Suprapubic skin (tissue), 4 donors: ENCODE measurements at regions not wholly inside any gene's neighbourhood (a gene's known extent, or its start where the extent isn't known, plus 50 kb on each side); places are given as distances from the start of the nearest gene placed in this dataset.

Experiments used
- DNase-seq, 2 donors: peaks; one replicate each; pipeline ENCODE4 v3.0.0-alpha.2; 2019; ENCODE audit warnings: low spot score in 2 of 2
- H3K27ac ChIP-seq: fragments of 200-600 bp; sonication (generic); one replicate; pipeline ENCODE4 v1.5.1; 2019
- H3K27me3 ChIP-seq: fragments of 200-600 bp; sonication (generic); one replicate; pipeline ENCODE4 v1.5.1; 2019
- H3K36me3 ChIP-seq: fragments of 200-600 bp; sonication (generic); one replicate; pipeline ENCODE4 v1.5.1; 2019
- H3K4me1 ChIP-seq: fragments of 200-600 bp; sonication (generic); one replicate; pipeline ENCODE4 v1.5.1; 2019
- H3K4me3 ChIP-seq: fragments of 200-600 bp; sonication (generic); one replicate; pipeline ENCODE4 v1.5.1; 2019; ENCODE audit warnings: mild to moderate bottlenecking
- H3K9me3 ChIP-seq: fragments of 200-600 bp; sonication (generic); one replicate; pipeline ENCODE4 v1.5.1; 2019
- EP300 ChIP-seq: sonication (generic); formaldehyde crosslinking; IDR thresholded peaks from one replicate; pipeline ENCODE4 v1.6.1; 2017; ENCODE audit warnings: antibody characterized with exemption
- POLR2A ChIP-seq, 2 donors: fragments of 450-650 bp; IDR thresholded peaks; one replicate each; pipeline ENCODE4 v1.6.1; 2017; ENCODE audit warnings: antibody characterized with exemption in 2 of 2, mild to moderate bottlenecking in 2 of 2, moderate library complexity in 2 of 2
- POLR2AphosphoS5 ChIP-seq, 3 donors: sonication (generic); formaldehyde crosslinking; IDR thresholded peaks; one replicate each; pipeline ENCODE4 v1.6.1; 2017; ENCODE audit warnings: antibody characterized with exemption in 3 of 3
- WGBS: methylation state at CpG from one replicate; pipeline ENCODE4 v1.1.5; 2018; 5-methylcytosine and 5-hydroxymethylcytosine counted together
- TF ChIP-seq, protein P1 (sequence below), 2 donors: fragments of 200-600 bp in 1 of 2; fragments of 450-650 bp in 1 of 2; sonication (generic) in 1 of 2; IDR thresholded peaks; one replicate each; pipeline ENCODE4 v1.5.1; 2016 to 2019; ENCODE audit warnings: antibody characterized with exemption in 2 of 2, mild to moderate bottlenecking in 1 of 2, moderate library complexity in 1 of 2

DNA sequence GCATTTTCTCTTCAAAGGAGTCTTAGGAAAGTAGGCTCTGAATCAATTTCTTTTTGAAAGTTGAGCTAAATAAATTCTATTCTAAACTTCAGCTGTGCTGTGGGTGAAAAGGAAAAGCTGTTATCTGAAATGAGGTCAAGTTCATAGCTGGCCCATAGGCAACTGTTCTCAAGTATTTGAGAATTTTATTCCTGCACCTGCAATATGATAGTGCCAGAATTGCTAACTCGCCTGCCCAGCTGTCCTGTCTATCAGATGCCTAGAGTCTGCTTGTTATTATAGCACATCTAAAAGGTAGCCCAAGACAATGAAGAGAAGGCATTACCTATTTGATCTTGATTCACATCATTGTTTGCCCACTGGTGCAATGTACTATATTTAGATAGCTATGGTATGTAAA lies 798.7 kb downstream of the DIPK2A start:
- Histone ChIP-seq H3K9me3 (no peaks in the 10 kb centered on the region), H3K36me3 (no peaks in the 10 kb centered on the region), H3K4me3 (no peak overlapping the region), H3K4me1 (peaks cover 14% of the 10 kb centered on the region), H3K27ac (no peak overlapping the region), H3K27me3 (no peaks in the 10 kb centered on the region)
- 50% methylated on average over 1 of the region's 1 CpG for WGBS
- no peak for DNase-seq
- TF ChIP-seq, protein P1, sequence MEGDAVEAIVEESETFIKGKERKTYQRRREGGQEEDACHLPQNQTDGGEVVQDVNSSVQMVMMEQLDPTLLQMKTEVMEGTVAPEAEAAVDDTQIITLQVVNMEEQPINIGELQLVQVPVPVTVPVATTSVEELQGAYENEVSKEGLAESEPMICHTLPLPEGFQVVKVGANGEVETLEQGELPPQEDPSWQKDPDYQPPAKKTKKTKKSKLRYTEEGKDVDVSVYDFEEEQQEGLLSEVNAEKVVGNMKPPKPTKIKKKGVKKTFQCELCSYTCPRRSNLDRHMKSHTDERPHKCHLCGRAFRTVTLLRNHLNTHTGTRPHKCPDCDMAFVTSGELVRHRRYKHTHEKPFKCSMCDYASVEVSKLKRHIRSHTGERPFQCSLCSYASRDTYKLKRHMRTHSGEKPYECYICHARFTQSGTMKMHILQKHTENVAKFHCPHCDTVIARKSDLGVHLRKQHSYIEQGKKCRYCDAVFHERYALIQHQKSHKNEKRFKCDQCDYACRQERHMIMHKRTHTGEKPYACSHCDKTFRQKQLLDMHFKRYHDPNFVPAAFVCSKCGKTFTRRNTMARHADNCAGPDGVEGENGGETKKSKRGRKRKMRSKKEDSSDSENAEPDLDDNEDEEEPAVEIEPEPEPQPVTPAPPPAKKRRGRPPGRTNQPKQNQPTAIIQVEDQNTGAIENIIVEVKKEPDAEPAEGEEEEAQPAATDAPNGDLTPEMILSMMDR (IDR thresholded peaks at IDR 0.05): no peak
- TF ChIP-seq POLR2AphosphoS5 (IDR thresholded peaks at IDR 0.05) (no peak), EP300 (no peak), POLR2A (IDR thresholded peaks at IDR 0.05) (no peak)

DNA sequence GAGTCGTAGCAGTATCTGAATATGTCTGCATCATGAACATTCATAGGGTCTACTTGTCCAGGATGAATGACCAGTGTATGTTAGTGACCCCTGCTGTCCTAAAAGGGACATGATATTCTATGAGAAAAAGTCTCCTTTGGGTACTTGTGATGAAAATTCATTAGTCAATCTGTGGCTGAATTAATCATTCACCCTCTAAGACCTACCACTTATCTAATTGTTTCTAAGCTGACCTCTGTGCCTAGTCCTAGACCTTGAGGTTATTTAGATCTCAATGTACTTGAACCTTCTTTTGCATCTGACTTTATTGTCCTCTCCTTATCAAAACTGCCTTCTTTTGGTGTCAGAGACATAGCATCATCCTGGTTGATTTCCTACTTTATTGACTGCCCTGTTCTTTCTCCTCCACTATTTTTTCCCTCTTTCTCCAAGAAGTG lies 799.3 kb downstream of the DIPK2A start:
- H3K4me1 ChIP-seq: peaks cover 18% of the 10 kb centered on the region
- DNase-seq: no peak
- no peaks in the 10 kb centered on the region for H3K36me3 ChIP-seq
- WGBS: 83% methylated on average over 1 of the region's 1 CpG
- no peak overlapping the region for H3K27ac ChIP-seq
- no peaks in the 10 kb centered on the region for H3K27me3 ChIP-seq
- TF ChIP-seq POLR2A (IDR thresholded peaks at IDR 0.05) (no peak), POLR2AphosphoS5 (IDR thresholded peaks at IDR 0.05) (no peak), EP300 (no peak)
- H3K4me3 ChIP-seq: no peak overlapping the region
- H3K9me3 ChIP-seq: no peaks in the 10 kb centered on the region

DNA sequence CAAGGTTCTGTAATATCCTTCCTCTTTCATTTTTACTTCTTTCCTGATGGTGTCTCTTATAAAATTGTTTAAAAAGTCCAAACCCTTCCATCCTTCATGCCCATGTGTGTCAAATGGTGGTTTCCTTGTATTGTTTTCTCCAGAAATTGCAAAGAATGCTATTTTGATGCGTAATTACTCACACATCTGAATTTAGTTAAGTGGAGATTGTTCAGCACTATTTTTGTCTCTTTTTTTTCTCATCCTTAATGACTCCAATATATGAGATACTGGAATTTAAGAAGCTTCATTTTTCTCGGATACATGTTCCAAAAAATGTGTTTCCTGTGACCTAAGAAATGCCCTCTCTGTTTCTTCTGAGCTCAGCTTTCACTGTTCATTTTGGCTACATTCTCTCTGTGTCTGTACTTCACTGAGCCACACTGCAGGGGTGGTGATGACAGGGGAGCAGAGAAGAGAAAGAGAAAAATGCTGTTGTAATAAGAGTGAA lies 799.8 kb downstream of the DIPK2A start:
- no peak for TF ChIP-seq POLR2A (IDR thresholded peaks at IDR 0.05)
- no peak for TF ChIP-seq EP300
- TF ChIP-seq, protein P1 (IDR thresholded peaks at IDR 0.05): no peak
- TF ChIP-seq POLR2AphosphoS5 (IDR thresholded peaks at IDR 0.05): no peak
- DNase-seq: no peak
- 45% methylated on average over 2 of the region's 2 CpGs for WGBS

DNA sequence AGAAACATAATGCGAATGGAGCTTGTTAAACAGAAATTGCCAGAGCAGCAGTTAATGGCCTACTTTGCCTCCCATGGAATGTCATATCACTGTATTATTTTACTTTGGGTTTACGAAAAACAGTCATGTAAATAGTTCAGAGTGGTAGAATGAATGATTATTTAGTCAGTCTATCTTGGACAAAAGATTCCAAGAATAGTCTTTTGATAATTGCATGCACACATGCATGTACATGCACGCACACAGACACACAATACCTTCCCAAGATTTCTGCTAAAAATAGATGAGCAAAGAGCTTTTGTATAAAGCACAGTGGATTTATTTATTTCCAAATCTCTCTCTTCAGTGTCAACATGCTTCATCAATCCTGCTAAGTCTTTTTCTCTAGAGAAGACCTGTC lies 800.7 kb downstream of the DIPK2A start:
- Histone ChIP-seq H3K9me3 (no peaks in the 10 kb centered on the region), H3K27ac (no peak overlapping the region), H3K4me1 (peaks cover 18% of the 10 kb centered on the region), H3K36me3 (no peaks in the 10 kb centered on the region), H3K27me3 (no peaks in the 10 kb centered on the region), H3K4me3 (no peak overlapping the region)
- no peak for DNase-seq
- TF ChIP-seq, protein P1 (IDR thresholded peaks at IDR 0.05): no peak
- 62% methylated on average over 3 of the region's 3 CpGs for WGBS

More for the DNA sequence above, 799.8 kb downstream of the DIPK2A start:
- Histone ChIP-seq H3K4me1 (peaks cover 18% of the 10 kb centered on the region), H3K27me3 (no peaks in the 10 kb centered on the region), H3K9me3 (no peaks in the 10 kb centered on the region), H3K27ac (no peak overlapping the region), H3K4me3 (no peak overlapping the region), H3K36me3 (no peaks in the 10 kb centered on the region)

DNA sequence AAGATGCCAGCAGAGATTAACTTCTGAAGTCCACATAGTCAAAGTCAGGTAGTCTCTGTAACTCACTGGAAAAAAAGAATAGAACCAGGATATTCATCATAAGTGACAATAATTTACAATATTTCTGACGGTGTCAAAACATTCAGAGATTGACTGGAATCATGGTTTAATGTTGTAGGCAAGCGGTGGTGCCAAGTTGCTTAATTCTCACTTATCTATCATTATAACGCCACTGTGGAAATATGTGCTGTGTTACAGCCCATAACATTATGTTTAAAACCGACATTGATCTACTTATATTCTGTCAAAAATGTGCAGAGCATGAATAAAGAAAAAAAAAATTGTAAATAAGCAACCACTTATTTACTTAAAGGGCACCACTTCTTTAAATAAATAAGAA lies 801.7 kb downstream of the DIPK2A start:
- 62% methylated on average over 4 of the region's 4 CpGs for WGBS
- Histone ChIP-seq H3K4me1 (peaks cover 18% of the 10 kb centered on the region), H3K27ac (no peak overlapping the region), H3K27me3 (no peaks in the 10 kb centered on the region), H3K4me3 (no peak overlapping the region), H3K36me3 (no peaks in the 10 kb centered on the region), H3K9me3 (no peaks in the 10 kb centered on the region)
- DNase-seq: no peak
- TF ChIP-seq POLR2AphosphoS5 (IDR thresholded peaks at IDR 0.05) (no peak), POLR2A (IDR thresholded peaks at IDR 0.05) (no peak), EP300 (no peak)
- TF ChIP-seq, protein P1 (IDR thresholded peaks at IDR 0.05): no peak

DNA sequence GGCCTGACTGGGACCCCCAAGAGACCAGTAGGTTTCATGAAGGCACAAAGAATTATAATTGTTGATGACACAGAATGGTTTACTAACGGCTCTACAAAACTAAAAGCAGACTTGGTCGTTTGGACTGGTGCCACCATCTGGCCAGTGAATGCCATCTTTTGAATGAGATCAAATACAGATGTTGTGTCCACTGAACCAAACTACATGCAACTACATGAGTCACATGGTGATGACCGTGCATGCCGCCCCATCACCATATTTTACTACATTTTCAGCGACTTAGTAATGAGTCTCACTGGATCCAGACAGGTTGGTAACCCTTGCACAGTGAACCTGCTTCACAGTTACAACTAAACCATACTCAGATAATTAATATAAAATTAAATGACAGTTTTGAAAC lies 803.3 kb downstream of the DIPK2A start:
- TF ChIP-seq POLR2AphosphoS5 (IDR thresholded peaks at IDR 0.05): no peak
- TF ChIP-seq POLR2A (IDR thresholded peaks at IDR 0.05): no peak
- no peak for TF ChIP-seq EP300
- TF ChIP-seq, protein P1 (IDR thresholded peaks at IDR 0.05): no peak
- no peak for DNase-seq
- Histone ChIP-seq H3K4me1 (peaks cover 18% of the 10 kb centered on the region), H3K9me3 (no peaks in the 10 kb centered on the region), H3K27ac (no peak overlapping the region), H3K27me3 (no peaks in the 10 kb centered on the region), H3K4me3 (no peak overlapping the region), H3K36me3 (no peaks in the 10 kb centered on the region)
- WGBS: 78% methylated on average over 5 of the region's 5 CpGs
